ENCODE measurements at regions not wholly inside any gene's neighbourhood (a gene's known extent, or its start where the extent isn't known, plus 50 kb on each side); places are given as distances from the start of the nearest gene placed in this dataset.

- no peak for DNase-seq (ENCODE audit: low read depth in 2 of 2)
Observed at GRCh38 chr6:40721271-40721952, 134.2 kb upstream of the LRFN2 start.

- no peak for DNase-seq (ENCODE audit: low read depth in 2 of 2)
Observed at GRCh38 chr6:40720375-40720748, 133.2 kb upstream of the LRFN2 start.

- DNase-seq (ENCODE audit: low read depth in 2 of 2), result no peak
Observed at GRCh38 chr6:40719671-40720374, 132.7 kb upstream of the LRFN2 start.

- DNase-seq (ENCODE audit: low read depth in 2 of 2), result no peak
Observed at GRCh38 chr6:40718401-40718800, 131.2 kb upstream of the LRFN2 start.

- no peak for DNase-seq (ENCODE audit: low read depth in 2 of 2)
Observed at GRCh38 chr6:40717411-40718057, 130.4 kb upstream of the LRFN2 start.

GRCh38 chr6:40715570-40716403, 128.6 kb upstream of the LRFN2 start:
- DNase-seq (ENCODE audit: low read depth in 2 of 2), result no peak

GRCh38 chr6:40714576-40715564, 127.7 kb upstream of the LRFN2 start:
- no peak for DNase-seq (ENCODE audit: low read depth in 2 of 2)

GRCh38 chr6:40714143-40714542, 127.0 kb upstream of the LRFN2 start:
- DNase-seq (ENCODE audit: low read depth in 2 of 2), result no peak

GRCh38 chr6:40713002-40713719, 126.0 kb upstream of the LRFN2 start:
- no peak for DNase-seq (ENCODE audit: low read depth in 2 of 2)

GRCh38 chr6:40710626-40711330, 123.6 kb upstream of the LRFN2 start:
- DNase-seq (ENCODE audit: low read depth in 2 of 2), result no peak

- DNase-seq (ENCODE audit: low read depth in 2 of 2), result no peak
Observed at GRCh38 chr6:40708049-40708448, 120.9 kb upstream of the LRFN2 start.

GRCh38 chr6:40706178-40706577, 119.0 kb upstream of the LRFN2 start:
- DNase-seq (ENCODE audit: low read depth in 2 of 2), result no peak

- no peak for DNase-seq (ENCODE audit: low read depth in 2 of 2)
Observed at GRCh38 chr6:40705354-40705753, 118.2 kb upstream of the LRFN2 start.

- no peak for DNase-seq (ENCODE audit: low read depth in 2 of 2)
Observed at GRCh38 chr6:40701352-40702007, 114.3 kb upstream of the LRFN2 start.

- no peak for DNase-seq (ENCODE audit: low read depth in 2 of 2)
Observed at GRCh38 chr6:40700006-40700580, 112.9 kb upstream of the LRFN2 start.

GRCh38 chr6:40695750-40696415, 108.7 kb upstream of the LRFN2 start:
- DNase-seq (ENCODE audit: low read depth in 2 of 2), result no peak

GRCh38 chr6:40695114-40695513, 108.0 kb upstream of the LRFN2 start:
- DNase-seq (ENCODE audit: low read depth in 2 of 2), result no peak

- no peak for DNase-seq (ENCODE audit: low read depth in 2 of 2)
Observed at GRCh38 chr6:40693768-40694167, 106.6 kb upstream of the LRFN2 start.
